HG03565 (cell line): ENCODE measurements at regions not wholly inside any gene's neighbourhood (a gene's known extent, or its start where the extent isn't known, plus 50 kb on each side); places are given as distances from the start of the nearest gene placed in this dataset.

Experiments
- ATAC-seq: cut with Tn5 transposase; IDR thresholded peaks from one replicate; pipeline ENCODE4 v1.9.1; 2021; ENCODE audit warnings: mild to moderate bottlenecking, moderate library complexity; ENCODE audit not compliant: unreplicated experiment

DNA sequence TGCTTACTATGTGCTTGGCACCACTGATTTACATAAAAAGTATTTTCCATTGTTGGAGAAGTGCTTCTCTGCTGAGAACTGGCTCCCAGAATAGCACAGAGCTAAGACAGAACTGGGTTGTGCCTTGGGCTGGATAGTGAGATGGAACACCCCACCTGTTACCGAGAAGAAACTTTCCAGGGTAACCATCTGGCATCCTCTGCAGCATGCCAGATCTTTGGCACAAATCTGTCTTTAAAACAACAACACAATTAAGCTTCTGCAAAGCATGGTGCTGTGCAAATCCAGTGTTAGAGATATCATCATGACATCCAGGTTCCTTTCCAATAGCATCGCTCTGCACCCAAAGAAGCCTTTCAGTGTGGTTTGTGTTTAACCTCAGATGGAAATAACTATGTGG lies 202.5 kb upstream of the RFC3 start:
- ATAC-seq = no peak

- ATAC-seq = no peak
These were observed 201.8 kb upstream of the RFC3 start for GRCh38 chr13:33616130-33616529.

- ATAC-seq = no peak
These were observed 200.9 kb upstream of the RFC3 start for GRCh38 chr13:33617055-33617454.

DNA sequence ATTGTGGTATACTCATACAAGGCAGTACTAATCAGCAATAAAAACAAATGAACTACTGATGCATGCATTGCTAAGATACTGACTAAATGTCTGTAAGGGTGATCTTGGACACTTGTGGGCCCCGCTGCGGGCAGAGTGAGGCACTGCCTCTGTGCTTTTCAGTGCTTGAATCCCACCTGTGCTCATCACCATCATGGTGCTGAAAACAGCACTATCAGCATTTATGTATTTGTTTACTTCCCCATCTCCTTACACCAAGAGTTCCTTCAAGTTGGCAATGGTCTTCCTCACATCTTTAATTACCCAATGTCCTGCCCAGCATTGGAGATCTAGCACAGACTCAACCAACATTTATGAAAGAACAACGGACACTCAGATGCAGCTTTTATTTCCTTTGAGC lies 193.7 kb upstream of the RFC3 start:
- no peak for ATAC-seq

GRCh38 chr13:33624740-33625139 lies 193.2 kb upstream of the RFC3 start:
- no peak for ATAC-seq

DNA sequence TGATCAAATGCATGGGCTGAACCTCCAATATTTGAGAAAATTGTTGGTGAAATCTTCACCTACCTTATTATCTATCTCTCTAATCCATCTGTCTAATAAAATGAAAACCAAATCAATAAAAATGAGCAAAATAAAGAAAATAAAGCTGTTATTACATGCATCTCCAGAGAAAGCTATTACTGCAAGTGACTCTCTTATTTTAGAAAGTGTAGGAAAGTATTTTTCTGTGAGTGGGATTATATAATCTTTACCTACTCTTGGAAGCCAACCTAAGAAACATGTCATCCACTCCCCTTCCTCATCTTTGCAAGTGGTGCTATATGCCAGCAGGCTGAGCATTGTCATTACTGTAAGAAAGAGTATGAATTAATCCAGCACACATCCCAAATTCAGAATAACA lies 191.5 kb upstream of the RFC3 start:
- no peak for ATAC-seq

DNA sequence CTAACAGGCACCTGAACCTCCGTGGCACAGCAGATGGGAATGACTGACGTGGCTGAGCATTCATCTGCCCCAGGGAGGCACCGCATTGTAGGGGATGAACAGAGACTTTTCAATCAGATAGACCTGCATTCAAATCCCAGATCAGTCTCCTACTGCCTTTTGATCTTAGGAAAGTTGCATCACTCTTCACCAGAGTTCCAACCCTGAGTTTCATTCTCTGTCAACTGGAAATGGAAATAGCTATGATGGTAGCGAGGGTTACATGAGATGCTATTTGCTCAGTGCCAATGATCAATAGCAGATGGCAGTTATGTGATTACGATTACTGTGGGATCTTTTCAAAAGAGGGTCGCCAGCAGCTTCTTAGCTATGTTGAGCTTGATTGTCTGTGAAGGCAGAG lies 189.3 kb upstream of the RFC3 start:
- ATAC-seq = no peak

- no peak for ATAC-seq
These were observed 188.2 kb upstream of the RFC3 start for GRCh38 chr13:33629605-33630360.

DNA sequence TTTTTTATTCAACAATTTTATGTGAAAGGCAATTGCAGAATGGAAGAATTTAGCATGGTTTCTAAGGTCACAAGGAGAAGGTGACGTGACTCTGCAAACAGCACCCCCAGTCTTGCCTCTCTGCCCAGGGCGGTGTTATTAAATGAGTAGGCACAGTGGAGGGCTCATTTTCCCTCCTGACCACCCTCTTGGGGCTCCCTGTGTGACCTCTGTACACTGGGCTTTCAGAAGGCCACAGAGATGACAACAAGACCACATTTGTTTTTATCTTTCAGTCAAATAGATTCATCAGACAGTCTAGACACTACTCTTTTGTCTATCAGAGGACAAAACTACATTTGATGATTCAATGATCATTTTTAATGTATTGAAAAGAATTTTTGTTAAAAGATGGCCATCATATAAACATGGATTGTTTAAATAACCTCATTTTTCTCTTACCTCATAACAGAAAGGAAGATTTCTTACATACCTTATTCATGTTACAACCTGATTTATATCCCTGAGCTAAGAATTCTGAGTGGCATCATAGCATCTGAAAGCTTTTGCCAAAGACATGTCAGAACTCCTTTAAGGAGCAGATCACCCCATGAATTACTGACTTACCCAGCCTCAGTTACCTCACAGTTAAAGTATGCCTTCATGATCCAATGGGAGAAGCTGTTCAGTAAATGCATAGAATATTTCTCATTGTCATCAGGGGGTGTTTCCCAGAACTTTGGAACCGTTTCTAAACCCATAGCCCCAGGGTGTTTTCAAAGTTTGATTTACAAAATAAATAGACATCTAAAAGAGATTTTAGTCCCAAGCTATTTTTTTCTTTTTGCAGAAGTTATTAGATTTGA lies 184.0 kb upstream of the RFC3 start:
- ATAC-seq = no peak

DNA sequence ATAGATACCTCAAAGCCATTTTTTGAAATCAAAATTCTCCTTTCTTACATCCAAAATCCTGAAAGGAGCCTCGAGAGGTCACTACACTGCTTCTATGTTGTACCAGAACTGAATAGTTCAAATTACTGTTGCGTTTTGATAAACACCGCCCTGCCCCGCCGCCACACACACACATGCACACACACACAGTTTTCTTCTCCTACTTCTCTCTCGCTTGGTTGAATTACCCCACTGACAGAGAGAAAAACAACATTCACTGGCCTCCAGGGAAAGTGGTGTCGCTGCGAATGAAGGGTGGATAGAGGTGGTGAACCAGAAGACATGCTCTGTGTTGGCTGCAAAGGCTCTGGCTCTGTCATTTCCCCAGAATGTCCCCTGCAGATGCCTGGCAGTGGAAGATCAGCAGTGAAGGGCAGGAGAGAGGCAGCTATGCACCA lies 183.4 kb upstream of the RFC3 start:
- no peak for ATAC-seq

GRCh38 chr13:33636243-33636642 lies 181.7 kb upstream of the RFC3 start:
- no peak for ATAC-seq

DNA sequence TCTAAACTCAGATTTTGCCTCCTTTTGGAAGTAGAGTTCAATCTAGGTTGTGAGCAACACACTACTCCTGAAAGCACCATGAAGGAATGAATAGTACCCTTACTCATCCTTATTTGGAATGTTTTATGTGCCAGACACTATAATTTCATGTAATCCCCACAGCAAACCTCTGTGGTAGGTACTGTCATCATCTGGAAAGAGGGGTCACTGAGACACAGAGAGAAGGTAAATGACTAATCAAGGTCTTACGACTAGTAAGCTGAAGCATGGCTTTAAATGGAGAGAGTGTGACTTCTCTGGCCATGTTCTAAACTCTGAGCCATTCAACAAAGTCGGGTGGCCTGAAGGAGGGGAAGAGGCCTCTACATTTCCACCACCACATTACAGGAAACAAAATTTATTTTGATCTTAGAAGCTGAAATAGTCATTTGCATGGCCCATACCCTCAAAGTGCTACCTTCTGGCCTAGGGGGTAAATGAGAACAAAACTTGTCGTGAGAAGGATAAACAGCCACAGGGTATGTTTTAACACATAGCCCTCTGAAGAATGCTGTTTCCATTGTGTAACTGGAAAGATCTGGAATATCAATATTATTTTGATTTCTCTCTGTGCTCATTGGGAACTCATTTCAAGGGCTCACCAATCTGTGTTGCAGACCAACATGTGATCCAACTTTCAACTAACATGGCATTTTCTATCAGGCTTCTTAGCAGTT lies 180.8 kb upstream of the RFC3 start:
- ATAC-seq = no peak

DNA sequence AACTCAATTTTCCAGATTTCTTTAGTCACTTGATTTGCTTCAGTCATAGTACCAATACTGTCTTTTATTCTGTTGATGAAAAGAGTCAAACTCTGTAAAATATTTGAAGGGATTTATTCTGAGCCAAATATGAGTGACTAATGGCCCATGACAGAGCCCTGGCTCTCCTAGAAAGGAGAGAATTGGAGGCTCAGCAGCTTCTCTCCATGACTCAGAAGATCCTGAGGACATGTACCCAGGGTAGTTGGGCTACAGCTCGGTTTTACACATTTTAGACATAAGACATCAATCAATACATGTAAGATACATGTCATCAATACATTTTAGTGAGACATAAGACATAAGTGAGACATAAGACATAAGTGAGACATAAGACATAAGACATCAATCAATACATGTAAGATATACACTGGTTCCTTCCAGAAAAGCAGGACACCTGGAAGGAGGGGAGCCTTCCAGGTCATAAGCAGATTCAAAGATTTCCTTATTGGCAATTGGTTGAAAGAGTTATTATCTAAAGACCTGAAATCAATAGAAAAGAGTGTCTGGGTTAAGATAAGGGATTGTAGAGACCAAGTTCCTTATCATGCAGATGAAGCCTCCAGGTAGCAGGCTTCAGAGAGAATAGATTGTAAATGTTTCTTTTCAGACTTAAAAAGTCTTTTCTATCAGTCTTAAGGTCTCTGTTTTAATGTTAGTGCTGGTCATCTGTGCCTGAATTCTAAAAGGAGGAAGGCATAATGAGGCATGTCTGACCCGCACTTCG lies 179.8 kb upstream of the RFC3 start:
- ATAC-seq = no peak

DNA sequence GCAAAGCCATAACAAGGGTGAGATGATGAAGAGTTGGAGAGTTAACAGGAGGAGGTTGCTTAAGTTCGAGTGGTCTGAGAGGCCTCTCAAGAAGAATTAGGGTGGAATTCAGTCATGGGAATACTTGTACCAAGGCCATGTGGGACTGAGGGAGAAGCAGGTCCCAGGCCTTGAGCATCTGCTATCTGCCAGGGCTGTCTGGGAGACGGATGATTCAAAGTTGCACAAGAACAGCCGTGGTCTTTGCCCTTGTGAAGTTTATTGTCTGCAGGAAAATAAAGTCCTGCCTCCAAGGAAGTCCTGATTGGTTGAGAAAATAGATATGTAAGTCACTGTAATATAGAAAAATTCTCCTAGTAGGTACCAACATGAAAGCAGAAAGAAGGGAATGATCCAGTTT lies 178.8 kb upstream of the RFC3 start:
- no peak for ATAC-seq

DNA sequence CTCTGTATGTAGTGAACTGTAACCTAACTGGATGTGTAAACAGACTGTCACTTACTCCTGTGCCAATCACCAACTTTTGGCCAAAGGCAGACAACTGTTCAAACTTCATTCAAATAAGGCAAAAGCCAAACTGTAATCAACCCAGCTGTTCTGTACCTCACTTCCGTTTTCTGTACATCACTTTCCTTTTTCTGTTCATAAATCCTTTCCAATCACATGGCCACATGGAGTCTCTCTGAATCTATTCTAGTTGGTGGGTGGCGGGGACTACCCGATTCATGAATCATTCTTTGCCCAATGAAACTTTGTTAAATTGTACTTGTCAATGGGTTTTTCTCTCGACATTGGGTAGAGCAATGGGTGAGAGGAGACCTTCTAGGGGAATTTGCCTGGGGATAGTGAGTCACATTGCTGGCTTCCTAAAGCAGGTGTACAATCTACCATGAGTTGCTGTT lies 178.3 kb upstream of the RFC3 start:
- ATAC-seq = peak; percentile 58

DNA sequence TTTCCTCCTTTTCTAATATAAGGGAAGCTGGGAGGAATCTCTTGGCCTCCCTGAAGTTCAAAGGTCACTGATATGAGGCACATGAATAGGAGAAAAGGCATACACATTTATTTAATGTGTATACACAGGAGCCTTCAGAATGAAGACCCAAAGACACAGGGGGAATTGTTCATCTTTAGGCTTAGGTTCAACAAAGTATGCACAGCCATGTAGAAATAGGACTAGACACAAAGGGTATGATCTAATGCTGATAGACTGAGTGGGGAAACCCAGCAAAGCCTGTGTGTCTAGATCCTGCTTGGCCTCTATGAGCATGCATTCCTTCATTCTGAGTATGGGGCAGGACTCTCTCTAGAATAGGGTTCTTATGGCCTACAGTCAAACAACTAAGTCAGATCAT lies 177.1 kb upstream of the RFC3 start:
- ATAC-seq = no peak

- no peak for ATAC-seq
These were observed 175.4 kb upstream of the RFC3 start for GRCh38 chr13:33642374-33643065.

GRCh38 chr13:33644581-33645543 lies 173.1 kb upstream of the RFC3 start:
- ATAC-seq = no peak
